ENCODE measurements at regions not wholly inside any gene's neighbourhood (a gene's known extent, or its start where the extent isn't known, plus 50 kb on each side); places are given as distances from the start of the nearest gene placed in this dataset.
"Not testable (repeated sequence)": the region's sequence is repeated elsewhere in the genome, so short reads cannot be mapped to it uniquely, and the experiment has no call there.

- DNase-seq (ENCODE audit: low read depth, low spot score) = no peak
- no peak overlapping the region for H3K4me3 ChIP-seq (ENCODE audit: low read depth, low read length)
- no peak for TF ChIP-seq CTCF (IDR thresholded peaks at IDR 0.05; ENCODE audit: low read depth, low read length)
- in situ Hi-C loops (cut with HindIII; ENCODE audit: low sequenced_read_pairs) = no loop called here
Observed at GRCh38 chr7:21336743-21337142, 91.1 kb upstream of the SP4 start.

DNA sequence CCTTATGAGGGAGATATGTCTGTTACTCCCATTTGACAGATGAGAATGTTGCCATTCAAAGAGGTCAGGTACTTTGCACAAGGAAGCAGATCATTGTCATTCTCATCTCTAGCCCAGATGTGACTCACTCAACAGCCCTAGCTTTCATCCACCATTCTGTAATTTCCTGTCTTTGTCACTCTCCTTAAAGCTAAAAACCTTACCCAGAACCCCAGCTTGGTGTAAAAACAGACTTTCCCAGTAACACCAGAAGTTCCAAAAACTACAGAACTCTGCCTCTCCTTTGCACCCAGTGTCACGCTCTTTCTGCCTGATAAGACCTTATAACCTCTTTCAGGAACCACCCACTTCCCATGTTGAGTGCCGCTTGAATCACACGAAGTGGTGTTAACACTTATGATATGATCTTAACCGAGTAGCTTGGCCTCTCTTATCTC lies 89.1 kb upstream of the SP4 start:
- DNase-seq (ENCODE audit: low read depth, low spot score) = no peak
- TF ChIP-seq CTCF (IDR thresholded peaks at IDR 0.05; ENCODE audit: low read depth, low read length) = no peak
- H3K4me3 ChIP-seq (ENCODE audit: low read depth, low read length) = no peak overlapping the region
- in situ Hi-C loops (cut with HindIII; ENCODE audit: low sequenced_read_pairs) = no loop called here

DNA sequence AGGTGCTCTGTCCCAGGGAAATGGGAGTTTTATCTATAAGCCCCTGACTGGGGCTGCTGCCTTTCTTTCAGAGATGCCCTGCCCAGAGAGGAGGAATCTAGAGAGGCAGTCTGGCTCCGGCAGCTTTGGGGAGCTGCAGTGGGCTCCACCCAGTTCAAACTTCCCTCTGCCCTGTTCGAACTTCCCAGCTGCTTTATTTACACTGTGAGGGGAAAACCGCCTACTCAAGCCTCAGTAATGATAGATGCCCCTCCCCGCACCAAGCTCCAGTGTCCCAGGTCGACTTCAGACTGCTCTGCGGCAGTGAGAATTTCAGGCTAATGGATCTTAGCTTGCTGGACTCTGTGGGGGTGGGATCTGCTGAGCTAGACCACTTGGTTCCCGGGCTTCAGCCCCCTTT lies 83.0 kb upstream of the SP4 start:
- in situ Hi-C loops (cut with HindIII; ENCODE audit: low sequenced_read_pairs); DNase-seq (ENCODE audit: low read depth, low spot score); H3K4me3 ChIP-seq (ENCODE audit: low read depth, low read length): not testable (repeated sequence)

- DNase-seq (ENCODE audit: low read depth, low spot score) = no peak
- TF ChIP-seq CTCF (IDR thresholded peaks at IDR 0.05; ENCODE audit: low read depth, low read length) = no peak
- in situ Hi-C loops (cut with HindIII; ENCODE audit: low sequenced_read_pairs) = no loop called here
- H3K4me3 ChIP-seq (ENCODE audit: low read depth, low read length) = no peak overlapping the region
Observed at GRCh38 chr7:21345361-21345760, 82.5 kb upstream of the SP4 start.

GRCh38 chr7:21346297-21346696 lies 81.6 kb upstream of the SP4 start:
- TF ChIP-seq CTCF (IDR thresholded peaks at IDR 0.05; ENCODE audit: low read depth, low read length) = no peak
- in situ Hi-C loops (cut with HindIII; ENCODE audit: low sequenced_read_pairs) = no loop called here
- H3K4me3 ChIP-seq (ENCODE audit: low read depth, low read length) = no peak overlapping the region
- no peak for DNase-seq (ENCODE audit: low read depth, low spot score)

DNA sequence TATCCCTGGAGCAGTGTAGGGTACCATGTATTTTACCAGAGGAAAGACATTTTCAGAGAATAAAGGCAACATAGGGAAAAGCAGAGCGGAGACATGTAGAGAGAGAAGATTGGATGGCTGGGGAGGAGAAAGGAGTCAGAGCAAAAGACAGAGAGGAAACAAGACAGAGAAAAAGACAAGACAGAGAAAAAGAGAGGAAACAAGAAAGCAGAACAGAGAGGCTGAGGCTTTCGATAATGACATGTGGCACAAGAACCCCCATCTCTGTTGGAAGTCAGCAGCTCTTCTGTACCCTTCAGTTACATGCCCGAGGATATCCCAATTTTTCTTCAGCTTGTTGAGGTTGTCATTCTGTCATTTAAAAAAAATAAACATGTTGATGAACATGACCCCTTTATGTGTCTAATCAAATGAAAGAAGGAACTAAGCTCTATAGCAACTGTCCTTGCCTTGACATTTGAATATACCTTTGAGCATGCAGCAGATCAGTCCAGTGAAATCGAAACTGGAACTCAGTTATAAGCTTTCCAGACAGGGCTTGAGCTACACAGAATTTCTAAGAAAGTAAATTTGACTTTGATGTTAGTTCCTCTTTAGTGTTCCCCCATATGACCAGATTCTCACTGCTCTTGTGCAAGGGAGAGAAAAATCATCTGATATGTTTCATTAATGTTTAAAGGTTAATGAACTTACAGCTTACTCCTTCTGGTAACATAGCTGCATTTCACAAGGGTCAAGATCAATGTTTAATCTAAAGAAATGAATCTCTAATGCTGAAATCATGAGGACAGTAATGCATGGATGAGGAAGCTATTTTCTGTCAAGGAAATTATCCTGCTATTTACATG lies 75.1 kb upstream of the SP4 start:
- H3K4me3 ChIP-seq (ENCODE audit: low read depth, low read length) = no peak overlapping the region
- TF ChIP-seq CTCF (IDR thresholded peaks at IDR 0.05; ENCODE audit: low read depth, low read length) = no peak
- in situ Hi-C loops (cut with HindIII; ENCODE audit: low sequenced_read_pairs) = no loop called here
- no peak for DNase-seq (ENCODE audit: low read depth, low spot score)

GRCh38 chr7:21353388-21353780 lies 74.5 kb upstream of the SP4 start:
- TF ChIP-seq CTCF (IDR thresholded peaks at IDR 0.05; ENCODE audit: low read depth, low read length) = no peak
- in situ Hi-C loops (cut with HindIII; ENCODE audit: low sequenced_read_pairs) = no loop called here
- no peak for DNase-seq (ENCODE audit: low read depth, low spot score)
- H3K4me3 ChIP-seq (ENCODE audit: low read depth, low read length) = no peak overlapping the region

Data from astrocyte of the spinal cord (primary cell).